ENCODE measurements at regions not wholly inside any gene's neighbourhood (a gene's known extent, or its start where the extent isn't known, plus 50 kb on each side); places are given as distances from the start of the nearest gene placed in this dataset.

GRCh38 chr7:145339319-145339718, 503.5 kb upstream of the TPK1 start:
- CTCF ChIA-PET: no interaction called here

GRCh38 chr7:145331522-145331921, 495.7 kb upstream of the TPK1 start:
- ChIA-PET POLR2A (no interaction called here), CTCF (no interaction called here)
- TF ChIP-seq NFRKB (IDR thresholded peaks at IDR 0.05) (no peak), ZNF384 (IDR thresholded peaks at IDR 0.05) (no peak), ELF4 (IDR thresholded peaks at IDR 0.05) (no peak), TARDBP (IDR thresholded peaks at IDR 0.05) (no peak), HDGF (IDR thresholded peaks at IDR 0.05; ENCODE audit: borderline replicate concordance) (no peak), LEF1 (IDR thresholded peaks at IDR 0.05; ENCODE audit: borderline replicate concordance) (no peak), ARNT (IDR thresholded peaks at IDR 0.05) (no peak), L3MBTL2 (conservative IDR thresholded peaks at IDR 0.05) (no peak), FOXK2 (IDR thresholded peaks at IDR 0.05) (no peak), FOXM1 (IDR thresholded peaks at IDR 0.05; ENCODE audit: borderline replicate concordance) (no peak)
- TF ChIP-seq, protein P1, sequence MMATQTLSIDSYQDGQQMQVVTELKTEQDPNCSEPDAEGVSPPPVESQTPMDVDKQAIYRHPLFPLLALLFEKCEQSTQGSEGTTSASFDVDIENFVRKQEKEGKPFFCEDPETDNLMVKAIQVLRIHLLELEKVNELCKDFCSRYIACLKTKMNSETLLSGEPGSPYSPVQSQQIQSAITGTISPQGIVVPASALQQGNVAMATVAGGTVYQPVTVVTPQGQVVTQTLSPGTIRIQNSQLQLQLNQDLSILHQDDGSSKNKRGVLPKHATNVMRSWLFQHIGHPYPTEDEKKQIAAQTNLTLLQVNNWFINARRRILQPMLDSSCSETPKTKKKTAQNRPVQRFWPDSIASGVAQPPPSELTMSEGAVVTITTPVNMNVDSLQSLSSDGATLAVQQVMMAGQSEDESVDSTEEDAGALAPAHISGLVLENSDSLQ (IDR thresholded peaks at IDR 0.05): no peak
- DNase-seq (ENCODE audit: extremely low spot score): no peak

More at GRCh38 chr7:145339319-145339718, 503.5 kb upstream of the TPK1 start:
- POLR2A ChIA-PET: no interaction called here
- no peak for TF ChIP-seq L3MBTL2 (conservative IDR thresholded peaks at IDR 0.05)
- DNase-seq (ENCODE audit: extremely low spot score): no peak

DNA sequence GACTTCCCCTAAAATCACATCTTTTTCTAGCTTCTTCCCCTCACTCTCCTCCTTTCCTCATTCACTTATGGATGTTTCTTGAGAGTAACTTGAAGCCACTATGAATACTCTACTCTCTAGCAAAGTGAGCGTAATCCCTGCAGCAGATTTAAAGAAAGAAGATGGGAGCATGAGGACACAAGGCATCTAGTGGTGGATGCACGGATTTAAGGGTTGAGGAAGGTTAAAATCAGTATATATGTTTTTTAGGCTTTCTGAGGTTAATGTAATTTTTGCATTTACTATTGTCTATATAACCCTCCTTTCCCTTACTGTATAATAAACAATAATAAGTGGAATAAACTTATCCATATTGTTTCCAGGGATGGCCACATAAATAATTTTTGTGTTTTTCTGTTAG, 495.2 kb upstream of the TPK1 start:
- ChIA-PET CTCF (no interaction called here), POLR2A (no interaction called here)
- no peak for DNase-seq (ENCODE audit: extremely low spot score)
- TF ChIP-seq ZNF384 (IDR thresholded peaks at IDR 0.05) (no peak), ARNT (IDR thresholded peaks at IDR 0.05) (no peak), SUZ12 (IDR thresholded peaks at IDR 0.05) (no peak)
- TF ChIP-seq, protein P1 (IDR thresholded peaks at IDR 0.05): no peak

DNA sequence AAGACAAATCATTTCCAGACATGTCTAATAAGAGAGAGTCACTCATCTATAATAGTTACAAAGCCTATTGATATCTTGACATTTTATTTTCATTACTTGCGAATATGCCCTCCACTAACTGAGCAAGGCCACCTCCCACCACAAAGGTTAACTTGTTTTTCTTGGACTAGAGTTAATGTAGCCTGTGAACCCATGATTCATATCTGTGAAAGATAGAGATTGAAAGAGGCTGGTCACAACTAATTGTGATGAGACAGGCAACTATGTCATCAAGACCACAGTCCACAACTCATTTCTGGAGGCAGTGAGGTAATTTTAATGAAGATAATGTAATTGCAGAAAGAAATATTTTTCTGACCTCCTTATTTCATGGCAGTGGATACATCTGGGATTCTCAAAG, 491.8 kb upstream of the TPK1 start:
- ChIA-PET POLR2A (no interaction called here), CTCF (interaction anchor here (0.6 kb wide), 1 partner anchor 125 kb away, joined by 3 read pairs; no protein-coding TSS in a partner anchor)
- no peak for TF ChIP-seq FOXM1 (IDR thresholded peaks at IDR 0.05; ENCODE audit: borderline replicate concordance)
- no peak for TF ChIP-seq CTBP1 (IDR thresholded peaks at IDR 0.05; ENCODE audit: borderline replicate concordance)
- TF ChIP-seq SP1 (IDR thresholded peaks at IDR 0.05): no peak
- TF ChIP-seq ARNT (IDR thresholded peaks at IDR 0.05): no peak
- no peak for TF ChIP-seq FOXK2 (IDR thresholded peaks at IDR 0.05)
- TF ChIP-seq ZNF384 (IDR thresholded peaks at IDR 0.05): no peak
- no peak for TF ChIP-seq NFRKB (IDR thresholded peaks at IDR 0.05)
- no peak for TF ChIP-seq SUZ12 (IDR thresholded peaks at IDR 0.05)
- DNase-seq (ENCODE audit: extremely low spot score): no peak

GRCh38 chr7:145324081-145324480, 488.2 kb upstream of the TPK1 start:
- no peak for TF ChIP-seq L3MBTL2 (conservative IDR thresholded peaks at IDR 0.05)
- TF ChIP-seq ZNF384 (IDR thresholded peaks at IDR 0.05): no peak
- TF ChIP-seq FOXA1 (IDR thresholded peaks at IDR 0.05): no peak
- TF ChIP-seq HDGF (IDR thresholded peaks at IDR 0.05; ENCODE audit: borderline replicate concordance): no peak
- no peak for TF ChIP-seq ARNT (IDR thresholded peaks at IDR 0.05)
- TF ChIP-seq FOXM1 (IDR thresholded peaks at IDR 0.05; ENCODE audit: borderline replicate concordance): no peak
- no peak for TF ChIP-seq TARDBP (IDR thresholded peaks at IDR 0.05)
- TF ChIP-seq NFRKB (IDR thresholded peaks at IDR 0.05): no peak
- TF ChIP-seq ELF4 (IDR thresholded peaks at IDR 0.05): no peak
- POLR2A ChIA-PET: no interaction called here
- DNase-seq (ENCODE audit: extremely low spot score): no peak
- CTCF ChIA-PET: no interaction called here

DNA sequence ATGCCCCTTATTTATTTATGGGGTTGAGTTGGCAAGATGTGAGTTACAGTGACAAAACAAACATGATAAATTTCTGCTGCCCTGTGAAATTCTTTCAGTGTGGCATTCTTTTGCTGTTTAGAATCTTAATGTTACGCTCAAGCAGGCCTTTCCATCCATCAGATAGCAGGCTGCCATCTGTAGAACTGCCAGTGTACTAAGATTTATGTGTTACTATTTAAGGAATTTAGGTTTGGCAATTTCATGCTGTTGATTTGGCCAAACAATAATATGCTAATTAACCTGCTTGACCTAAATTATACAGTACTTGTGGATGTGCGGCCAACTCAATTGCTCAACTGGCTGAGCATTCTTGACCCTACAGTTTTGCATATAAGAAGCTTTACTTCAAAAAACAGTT, 477.7 kb upstream of the TPK1 start:
- ChIA-PET CTCF (no interaction called here), POLR2A (no interaction called here)
- TF ChIP-seq BHLHE40 (IDR thresholded peaks at IDR 0.05; ENCODE audit: borderline replicate concordance): no peak
- TF ChIP-seq CTBP1 (IDR thresholded peaks at IDR 0.05; ENCODE audit: borderline replicate concordance): no peak
- no peak for TF ChIP-seq ARNT (IDR thresholded peaks at IDR 0.05)
- TF ChIP-seq TARDBP (IDR thresholded peaks at IDR 0.05): no peak
- TF ChIP-seq L3MBTL2 (conservative IDR thresholded peaks at IDR 0.05): no peak
- TF ChIP-seq FOXA1 (IDR thresholded peaks at IDR 0.05): no peak
- TF ChIP-seq, protein P1 (IDR thresholded peaks at IDR 0.05): no peak
- no peak for TF ChIP-seq FOXK2 (IDR thresholded peaks at IDR 0.05)
- TF ChIP-seq ELF4 (IDR thresholded peaks at IDR 0.05): no peak
- TF ChIP-seq HDGF (IDR thresholded peaks at IDR 0.05; ENCODE audit: borderline replicate concordance): no peak
- TF ChIP-seq ZNF384 (IDR thresholded peaks at IDR 0.05): no peak
- TF ChIP-seq NFRKB (IDR thresholded peaks at IDR 0.05): no peak
- no peak for TF ChIP-seq SUZ12 (IDR thresholded peaks at IDR 0.05)
- TF ChIP-seq SP1 (IDR thresholded peaks at IDR 0.05): no peak
- no peak for DNase-seq (ENCODE audit: extremely low spot score)

DNA sequence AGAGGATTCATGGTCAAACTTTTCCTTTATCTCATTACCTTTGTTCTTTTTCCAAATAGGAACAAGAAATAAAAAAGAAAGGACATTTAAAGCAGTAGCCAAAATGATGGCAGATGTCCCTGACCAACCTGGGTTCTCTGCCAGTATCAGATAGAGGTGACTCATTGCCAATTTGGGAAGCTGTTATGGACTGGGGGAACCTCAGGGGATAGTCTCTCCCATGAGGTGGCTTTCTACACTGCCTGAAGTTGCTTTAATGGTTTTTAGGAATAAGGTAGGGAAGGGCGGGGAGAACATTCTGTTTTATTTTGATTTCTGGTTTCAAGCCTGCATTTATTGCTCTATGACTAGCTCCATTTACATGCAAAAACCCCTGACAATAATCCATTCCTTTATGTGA, 457.9 kb upstream of the TPK1 start:
- ChIA-PET CTCF (no interaction called here), POLR2A (no interaction called here)
- no peak for DNase-seq (ENCODE audit: extremely low spot score)
- no peak for TF ChIP-seq SP1 (IDR thresholded peaks at IDR 0.05)
- TF ChIP-seq FOXM1 (IDR thresholded peaks at IDR 0.05; ENCODE audit: borderline replicate concordance): no peak
- TF ChIP-seq, protein P1 (IDR thresholded peaks at IDR 0.05): no peak
